Mesothelial cell of epicardium (in vitro differentiated cells): ENCODE measurements at regions not wholly inside any gene's neighbourhood (a gene's known extent, or its start where the extent isn't known, plus 50 kb on each side); places are given as distances from the start of the nearest gene placed in this dataset.

ENCODE experiments used
- DNase-seq, 2 experiments: peaks; one replicate each; pipeline ENCODE4 v3.0.0; 2021; ENCODE audit warnings: low spot score in 2 of 2; ENCODE audit not compliant: unreplicated experiment in 2 of 2
- H3K27ac Mint-ChIP-seq: 2 replicates; pipeline ENCODE4 v1.8.0; 2021; ENCODE audit warnings: mixed read lengths
- H3K27me3 Mint-ChIP-seq: 2 replicates; pipeline ENCODE4 v1.8.0; 2021; ENCODE audit warnings: low read depth, mixed read lengths
- H3K36me3 Mint-ChIP-seq: 2 replicates; pipeline ENCODE4 v1.8.0; 2021; ENCODE audit warnings: mixed read lengths
- H3K4me1 Mint-ChIP-seq: 2 replicates; pipeline ENCODE4 v1.8.0; 2021; ENCODE audit warnings: mixed read lengths
- H3K4me3 Mint-ChIP-seq: 2 replicates; pipeline ENCODE4 v1.8.0; 2021; ENCODE audit warnings: mild to moderate bottlenecking, moderate library complexity, mixed read lengths
- H3K9me3 Mint-ChIP-seq: 2 replicates; pipeline ENCODE4 v1.8.0; 2021; ENCODE audit warnings: mixed read lengths
- CTCF ChIP-seq: fragments of 200-600 bp; sonication (generic); IDR thresholded peaks from one replicate; pipeline ENCODE4 v1.5.0; 2021; ENCODE audit warnings: antibody characterized with exemption; ENCODE audit not compliant: unreplicated experiment

- no peaks in the 10 kb centered on the region for H3K36me3 Mint-ChIP-seq
- H3K27me3 Mint-ChIP-seq, result no peaks in the 10 kb centered on the region
- no peak overlapping the region for H3K4me3 Mint-ChIP-seq
- no peak overlapping the region for H3K27ac Mint-ChIP-seq
- no peak for DNase-seq
- no peak for TF ChIP-seq CTCF
- peaks cover 10% of the 10 kb centered on the region for H3K4me1 Mint-ChIP-seq
- H3K9me3 Mint-ChIP-seq, result no peaks in the 10 kb centered on the region
Measured at GRCh38 chr11:130666781-130667251, 218.4 kb downstream of the ADAMTS15 start.

GRCh38 chr11:130668751-130669150 lies 220.3 kb downstream of the ADAMTS15 start:
- peaks cover 22% of the 10 kb centered on the region for H3K4me1 Mint-ChIP-seq
- no peak for TF ChIP-seq CTCF
- no peak for DNase-seq

GRCh38 chr11:130670200-130670599 lies 221.8 kb downstream of the ADAMTS15 start:
- Mint-ChIP-seq H3K9me3 (no peaks in the 10 kb centered on the region), H3K27ac (no peak overlapping the region), H3K4me3 (no peak overlapping the region), H3K27me3 (no peaks in the 10 kb centered on the region), H3K4me1 (peaks cover 24% of the 10 kb centered on the region), H3K36me3 (no peaks in the 10 kb centered on the region)
- no peak for DNase-seq
- TF ChIP-seq CTCF, result no peak

More at GRCh38 chr11:130668751-130669150, 220.3 kb downstream of the ADAMTS15 start:
- Mint-ChIP-seq H3K4me3 (no peak overlapping the region), H3K9me3 (no peaks in the 10 kb centered on the region), H3K36me3 (no peaks in the 10 kb centered on the region), H3K27ac (no peak overlapping the region), H3K27me3 (no peaks in the 10 kb centered on the region)

- Mint-ChIP-seq H3K27ac (peak overlapping the region; percentile 30), H3K4me3 (no peak overlapping the region), H3K9me3 (no peaks in the 10 kb centered on the region), H3K27me3 (no peaks in the 10 kb centered on the region), H3K4me1 (peaks cover 37% of the 10 kb centered on the region), H3K36me3 (no peaks in the 10 kb centered on the region)
- TF ChIP-seq CTCF, result no peak
- peak; percentile 44 to 63 for DNase-seq
Measured at GRCh38 chr11:130671801-130672700, 223.6 kb downstream of the ADAMTS15 start.

GRCh38 chr11:130672911-130673310 lies 224.5 kb downstream of the ADAMTS15 start:
- H3K27me3 Mint-ChIP-seq, result no peaks in the 10 kb centered on the region
- H3K4me3 Mint-ChIP-seq, result no peak overlapping the region
- no peak for DNase-seq
- H3K9me3 Mint-ChIP-seq, result peaks cover under 1% of the 10 kb centered on the region
- no peak overlapping the region for H3K27ac Mint-ChIP-seq
- peaks cover 44% of the 10 kb centered on the region for H3K4me1 Mint-ChIP-seq
- TF ChIP-seq CTCF, result no peak
- H3K36me3 Mint-ChIP-seq, result peaks cover 2% of the 10 kb centered on the region
